Sigmoid colon (tissue), 6 donors: ENCODE measurements at regions not wholly inside any gene's neighbourhood (a gene's known extent, or its start where the extent isn't known, plus 50 kb on each side); places are given as distances from the start of the nearest gene placed in this dataset.
A peak's percentile ranks its signal among the peaks of the same experiment; 100 is the strongest.

Experiments
- DNase-seq: peaks from one replicate; pipeline ENCODE4 v3.0.0-alpha.2; 2019
- H3K27ac ChIP-seq, 4 donors: fragments of 200-600 bp; sonication (generic); one replicate each; pipeline ENCODE4 v1.5.1; 2016 to 2019; ENCODE audit warnings: mild to moderate bottlenecking in 1 of 4
- H3K27me3 ChIP-seq, 3 donors: fragments of 200-600 bp; sonication (generic); one replicate each; pipeline ENCODE4 v1.5.1; 2019; ENCODE audit warnings: mild to moderate bottlenecking in 1 of 3
- H3K36me3 ChIP-seq, 4 donors: fragments of 200-600 bp; sonication (generic); one replicate each; pipeline ENCODE4 v1.5.1; 2016 to 2019
- H3K4me1 ChIP-seq, 4 donors: fragments of 200-600 bp; sonication (generic); one replicate each; pipeline ENCODE4 v1.5.1; 2017 to 2019
- H3K4me3 ChIP-seq, 4 donors: fragments of 200-600 bp; sonication (generic); one replicate each; pipeline ENCODE4 v1.5.1; 2017 to 2019; ENCODE audit warnings: mild to moderate bottlenecking in 2 of 4, moderate library complexity in 1 of 4
- H3K9me3 ChIP-seq, 4 donors: fragments of 200-600 bp in 3 of 4; sonication (generic) in 3 of 4; one replicate each; pipeline versions ENCODE4 v1.5.1 to v1.6.1; 2013 to 2019
- CTCF ChIP-seq, 4 experiments: fragments of 450-650 bp in 3 of 4; fragments of 200-600 bp in 1 of 4; IDR thresholded peaks; one replicate each; pipeline ENCODE4 v1.5.1; 2016 to 2019; ENCODE audit warnings: antibody characterized with exemption in 4 of 4, mild to moderate bottlenecking in 3 of 4, moderate library complexity in 2 of 4
- EP300 ChIP-seq, 4 donors: sonication (generic); formaldehyde crosslinking; IDR thresholded peaks; one replicate each; pipeline ENCODE4 v1.6.1; 2017; ENCODE audit warnings: antibody characterized with exemption in 4 of 4
- POLR2A ChIP-seq, 2 donors: fragments of 450-650 bp; IDR thresholded peaks; one replicate each; pipeline ENCODE4 v1.6.1; 2016; ENCODE audit warnings: antibody characterized with exemption in 2 of 2, mild to moderate bottlenecking in 2 of 2, moderate library complexity in 2 of 2
- POLR2AphosphoS5 ChIP-seq, 4 donors: sonication (generic); formaldehyde crosslinking; IDR thresholded peaks; one replicate each; pipeline ENCODE4 v1.6.1; 2017; ENCODE audit warnings: antibody characterized with exemption in 4 of 4
- WGBS, 2 donors: extraction: QIAGEN DNeasy Blood & Tissue Kit; methylation state at CpG; one replicate each; pipeline ENCODE4 v1.1.7; 2013; 5-methylcytosine and 5-hydroxymethylcytosine counted together
- intact Hi-C: fragments of 100-400 bp; cut with DNase I; formaldehyde crosslinking; loops from one replicate; pipeline ENCODE4 v1.15.1; 2023
- donor health status: healthy with polysubstance abuse.
- donor health status: healthy.

- intact Hi-C loops: no loop called here
- TF ChIP-seq EP300 (IDR thresholded peaks at IDR 0.05) (no peak), CTCF (IDR thresholded peaks at IDR 0.05) (no peak), POLR2A (IDR thresholded peaks at IDR 0.05) (no peak), POLR2AphosphoS5 (IDR thresholded peaks at IDR 0.05) (no peak)
- 92 to 98% methylated on average over 2 of the region's 2 CpGs for WGBS, 2 donors
Observed at GRCh38 chr4:81647388-81647787, 175.7 kb upstream of the RASGEF1B start.

DNA sequence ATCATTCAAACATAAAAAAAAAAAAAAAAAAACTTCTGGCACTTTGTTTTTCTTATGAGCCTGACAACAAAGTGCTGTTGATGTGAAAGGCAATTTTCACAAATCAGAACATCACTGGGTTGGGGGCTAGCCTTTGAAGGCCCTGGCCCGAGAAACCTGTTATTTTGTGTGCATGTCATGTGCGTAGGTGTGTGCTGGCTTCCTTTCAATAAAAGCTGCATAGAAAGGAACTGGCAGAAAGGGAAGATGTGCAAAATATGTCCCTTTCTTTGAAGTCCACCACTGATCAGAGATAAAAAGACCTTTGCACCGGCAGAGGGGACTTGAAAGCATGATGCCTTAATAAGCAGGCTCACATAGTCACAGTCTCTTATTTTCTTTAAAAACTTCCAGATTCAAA, 170.8 kb upstream of the RASGEF1B start:
- H3K4me1 ChIP-seq: no peaks in the 10 kb centered on the region
- no peaks in the 10 kb centered on the region for H3K36me3 ChIP-seq
- H3K9me3 ChIP-seq: peaks cover 0 to 3% (median 0%) of the 10 kb centered on the region in 4 donors
- 66 to 83% methylated on average over 3 of the region's 3 CpGs for WGBS, 2 donors
- no peaks in the 10 kb centered on the region for H3K27me3 ChIP-seq
- no peak overlapping the region for H3K27ac ChIP-seq
- H3K4me3 ChIP-seq: no peak overlapping the region
- DNase-seq: no peak
- no peak for TF ChIP-seq CTCF (IDR thresholded peaks at IDR 0.05)
- intact Hi-C loops: no loop called here

More at GRCh38 chr4:81647388-81647787, 175.7 kb upstream of the RASGEF1B start:
- H3K9me3 ChIP-seq: peaks cover 0 to 3% (median 0%) of the 10 kb centered on the region in 4 donors
- H3K4me1 ChIP-seq: no peaks in the 10 kb centered on the region
- no peak overlapping the region for H3K4me3 ChIP-seq
- no peak overlapping the region for H3K27ac ChIP-seq
- H3K36me3 ChIP-seq: no peaks in the 10 kb centered on the region
- DNase-seq: no peak
- H3K27me3 ChIP-seq: no peaks in the 10 kb centered on the region

DNA sequence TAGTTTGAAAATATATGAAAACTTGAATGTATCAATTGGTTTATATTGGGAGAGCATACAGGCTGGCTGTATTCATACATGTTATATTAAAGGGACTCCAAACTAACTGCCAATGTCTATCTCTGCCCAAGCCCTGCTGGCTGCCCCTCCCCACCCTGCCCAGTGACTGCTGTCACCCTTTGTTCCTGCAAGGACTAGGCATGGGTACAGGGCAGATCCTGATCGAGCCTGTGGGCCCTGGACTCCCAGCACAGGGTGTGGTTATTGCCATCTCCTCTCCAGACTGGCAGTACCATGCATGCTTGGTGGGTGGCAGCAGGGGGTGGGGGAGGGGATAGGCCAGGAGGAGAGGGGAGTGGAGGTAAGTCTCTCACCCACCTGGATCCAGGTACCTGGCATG, 167.5 kb upstream of the RASGEF1B start:
- no peaks in the 10 kb centered on the region for H3K36me3 ChIP-seq

DNA sequence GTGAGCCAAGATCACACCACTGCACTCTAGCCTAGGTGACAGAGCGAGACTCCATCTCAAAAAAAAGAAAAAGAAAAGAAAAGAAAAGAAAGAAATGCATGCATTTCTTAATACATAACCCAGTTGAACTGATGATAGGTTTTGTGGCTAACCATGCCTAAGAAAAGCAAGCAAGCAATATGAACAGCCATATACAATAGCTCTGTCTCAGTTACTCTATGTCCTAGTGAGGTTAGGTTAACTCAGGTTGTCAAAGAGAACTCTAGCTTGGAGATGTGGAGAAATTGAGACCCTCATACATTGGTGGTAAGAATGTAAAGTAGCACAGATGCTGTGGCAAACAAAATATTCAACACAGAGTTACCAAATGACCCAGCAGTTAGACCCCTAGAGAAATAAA, 167.0 kb upstream of the RASGEF1B start:
- Histone ChIP-seq H3K27me3 (no peaks in the 10 kb centered on the region), H3K4me3 (no peak overlapping the region), H3K9me3 (no peaks in the 10 kb centered on the region), H3K4me1 (no peaks in the 10 kb centered on the region), H3K36me3 (no peaks in the 10 kb centered on the region), H3K27ac (no peak overlapping the region)
- DNase-seq: no peak
- intact Hi-C loops: no loop called here
- WGBS, 2 donors: 92 to 97% methylated on average over 1 of the region's 1 CpG
- no peak for TF ChIP-seq CTCF (IDR thresholded peaks at IDR 0.05)
- no peak for TF ChIP-seq POLR2AphosphoS5 (IDR thresholded peaks at IDR 0.05)
- TF ChIP-seq EP300 (IDR thresholded peaks at IDR 0.05): no peak
- no peak for TF ChIP-seq POLR2A (IDR thresholded peaks at IDR 0.05)

More for the DNA sequence above, 167.5 kb upstream of the RASGEF1B start:
- H3K4me1 ChIP-seq: no peaks in the 10 kb centered on the region
- peaks cover 0 to 3% (median 0%) of the 10 kb centered on the region in 4 donors for H3K9me3 ChIP-seq
- intact Hi-C loops: no loop called here
- no peak for DNase-seq
- no peak overlapping the region for H3K27ac ChIP-seq
- no peak overlapping the region for H3K4me3 ChIP-seq
- TF ChIP-seq POLR2A (IDR thresholded peaks at IDR 0.05): no peak
- WGBS, 2 donors: 57 to 86% methylated on average over 1 of the region's 1 CpG
- H3K27me3 ChIP-seq: no peaks in the 10 kb centered on the region

GRCh38 chr4:81635739-81636138, 164.0 kb upstream of the RASGEF1B start:
- H3K4me1 ChIP-seq: peaks cover 0 to 10% (median 9%) of the 10 kb centered on the region in 4 donors
- DNase-seq: peak; percentile 69
- H3K36me3 ChIP-seq: no peaks in the 10 kb centered on the region
- H3K27me3 ChIP-seq: no peaks in the 10 kb centered on the region
- H3K27ac ChIP-seq: no peak overlapping the region
- no peaks in the 10 kb centered on the region for H3K9me3 ChIP-seq
- 12 to 35% methylated on average over 6 of the region's 6 CpGs for WGBS, 2 donors
- no peak overlapping the region for H3K4me3 ChIP-seq
- intact Hi-C loops: no loop called here
- TF ChIP-seq CTCF (IDR thresholded peaks at IDR 0.05) (no peak), EP300 (IDR thresholded peaks at IDR 0.05) (no peak), POLR2AphosphoS5 (IDR thresholded peaks at IDR 0.05) (no peak), POLR2A (IDR thresholded peaks at IDR 0.05) (no peak)
